BJ (cell line): ENCODE measurements at regions not wholly inside any gene's neighbourhood (a gene's known extent, or its start where the extent isn't known, plus 50 kb on each side); places are given as distances from the start of the nearest gene placed in this dataset.

Experiments used
- CTCF ChIA-PET: fragments of 350-600 bp; formaldehyde crosslinking; extraction: SDS; loops from one replicate; lab custom pipeline; 2021; ENCODE audit warnings: antibody characterized with exemption, inconsistent platforms; lab: Yijun Ruan, JAX
- POLR2A ChIA-PET: fragments of 300-600 bp; sonication (Branson Sonifier 250); formaldehyde crosslinking; extraction: SDS; loops from one replicate; lab custom pipeline; 2021; ENCODE audit warnings: antibody characterized with exemption; lab: Charles Lee
- DNase-seq: peaks from one replicate; pipeline ENCODE4 v3.0.0-alpha.2; 2011; ENCODE audit warnings: low read depth
- H3K27me3 ChIP-seq: 2 replicates; pipeline ENCODE4 v1.6.0; 2011; ENCODE audit warnings: low read length; ENCODE audit not compliant: control insufficient read depth, insufficient read depth
- H3K36me3 ChIP-seq: 2 replicates; pipeline ENCODE4 v1.5.1; 2011; ENCODE audit warnings: low read length; ENCODE audit not compliant: control insufficient read depth, insufficient read depth
- H3K4me3 ChIP-seq: 2 replicates; pipeline ENCODE4 v1.5.1; 2011; ENCODE audit warnings: low read depth, mild to moderate bottlenecking, control low read depth, low read length
- TF ChIP-seq, protein P1 (sequence below): IDR thresholded peaks from 2 replicates; pipeline ENCODE4 v1.5.1; 2011; ENCODE audit warnings: low read depth, mild to moderate bottlenecking, control low read depth, inconsistent platforms, low read length, moderate library complexity; ENCODE audit not compliant: insufficient read depth

DNA sequence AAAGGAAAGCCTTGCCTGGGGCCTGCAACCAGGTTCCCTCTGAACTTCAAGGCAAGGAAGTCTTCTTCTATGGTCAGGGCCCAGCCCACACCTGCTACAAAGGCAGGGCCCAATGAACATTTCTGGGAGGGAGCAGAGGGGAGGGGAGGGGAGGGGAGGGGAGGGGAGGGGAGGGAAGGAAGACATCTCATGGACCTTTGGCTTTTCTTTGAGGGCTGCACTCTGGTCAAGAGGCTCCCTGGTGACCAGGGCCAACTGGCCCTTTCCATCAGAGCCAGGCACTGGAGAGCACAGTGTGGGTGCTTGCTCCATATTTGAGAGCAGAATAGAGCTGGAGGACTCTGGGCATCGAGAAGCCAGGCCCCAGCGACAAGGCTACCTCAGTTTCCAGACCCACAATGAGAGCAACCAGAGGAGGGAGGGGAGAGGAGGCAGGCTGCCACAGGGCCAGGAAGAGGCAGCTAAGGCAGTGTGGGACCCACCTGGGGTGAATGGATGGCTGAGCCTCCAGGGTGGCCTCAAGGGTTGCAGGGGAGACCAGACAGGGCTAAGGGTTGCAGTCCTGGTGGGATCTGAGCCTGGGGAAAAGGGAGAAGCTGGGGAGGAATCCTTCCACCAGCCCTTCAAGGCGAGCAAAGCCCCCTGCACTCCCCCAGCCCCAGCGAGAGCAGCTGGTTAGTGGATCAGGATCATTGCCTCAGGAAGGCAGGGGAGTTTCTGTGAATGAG lies 84.8 kb downstream of the MRPL14 start:
- TF ChIP-seq, protein P1, sequence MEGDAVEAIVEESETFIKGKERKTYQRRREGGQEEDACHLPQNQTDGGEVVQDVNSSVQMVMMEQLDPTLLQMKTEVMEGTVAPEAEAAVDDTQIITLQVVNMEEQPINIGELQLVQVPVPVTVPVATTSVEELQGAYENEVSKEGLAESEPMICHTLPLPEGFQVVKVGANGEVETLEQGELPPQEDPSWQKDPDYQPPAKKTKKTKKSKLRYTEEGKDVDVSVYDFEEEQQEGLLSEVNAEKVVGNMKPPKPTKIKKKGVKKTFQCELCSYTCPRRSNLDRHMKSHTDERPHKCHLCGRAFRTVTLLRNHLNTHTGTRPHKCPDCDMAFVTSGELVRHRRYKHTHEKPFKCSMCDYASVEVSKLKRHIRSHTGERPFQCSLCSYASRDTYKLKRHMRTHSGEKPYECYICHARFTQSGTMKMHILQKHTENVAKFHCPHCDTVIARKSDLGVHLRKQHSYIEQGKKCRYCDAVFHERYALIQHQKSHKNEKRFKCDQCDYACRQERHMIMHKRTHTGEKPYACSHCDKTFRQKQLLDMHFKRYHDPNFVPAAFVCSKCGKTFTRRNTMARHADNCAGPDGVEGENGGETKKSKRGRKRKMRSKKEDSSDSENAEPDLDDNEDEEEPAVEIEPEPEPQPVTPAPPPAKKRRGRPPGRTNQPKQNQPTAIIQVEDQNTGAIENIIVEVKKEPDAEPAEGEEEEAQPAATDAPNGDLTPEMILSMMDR, result no peak
- Histone ChIP-seq H3K36me3 (no peaks in the 10 kb centered on the region), H3K4me3 (no peak overlapping the region), H3K27me3 (no peaks in the 10 kb centered on the region)
- DNase-seq, result no peak
- CTCF ChIA-PET, result interaction anchor here (1.0 to 1.5 kb wide), 7 partner anchors 10 to 274 kb away, joined by 3 to 7 read pairs (median 4); partner anchors contain the start of gene VEGFA
- POLR2A ChIA-PET, result no interaction called here

- ChIA-PET CTCF (interaction anchor here (0.5 to 1.5 kb wide), 9 partner anchors 10 to 317 kb away, joined by 3 to 6 read pairs (median 4); partner anchors contain the start of gene VEGFA), POLR2A (no interaction called here)
- TF ChIP-seq, protein P1, result no peak
- Histone ChIP-seq H3K36me3 (no peaks in the 10 kb centered on the region), H3K4me3 (no peak overlapping the region), H3K27me3 (no peaks in the 10 kb centered on the region)
- peak; percentile 94 for DNase-seq
These were observed 85.6 kb downstream of the MRPL14 start for GRCh38 chr6:44041461-44042260.

DNA sequence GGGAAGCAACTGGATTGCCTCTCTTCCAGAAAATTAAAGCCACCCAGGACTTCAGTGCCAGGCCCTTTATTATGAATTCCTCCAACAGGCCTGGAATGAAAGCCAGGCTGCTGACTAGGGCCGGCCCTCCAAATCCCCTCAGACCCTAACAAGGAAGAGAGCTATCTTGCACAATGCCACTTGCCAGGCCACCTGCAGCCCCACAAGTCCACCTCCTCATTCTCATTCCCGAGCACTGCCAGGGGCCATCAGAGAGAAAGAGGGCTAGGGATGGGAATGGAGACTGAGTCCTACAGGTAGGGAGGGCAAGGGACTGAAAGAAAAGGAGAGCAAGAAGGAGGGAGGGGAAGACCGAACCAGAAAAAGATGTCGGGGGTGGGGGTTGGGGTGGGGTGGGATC lies 86.5 kb downstream of the MRPL14 start:
- no peaks in the 10 kb centered on the region for H3K27me3 ChIP-seq
- H3K36me3 ChIP-seq, result no peaks in the 10 kb centered on the region
- no peak for DNase-seq
- ChIA-PET POLR2A (no interaction called here), CTCF (interaction anchor here (0.9 to 1.5 kb wide), 5 partner anchors 9 to 316 kb away, joined by 3 to 4 read pairs (median 4); partner anchors contain the start of gene VEGFA)
- H3K4me3 ChIP-seq, result no peak overlapping the region
- TF ChIP-seq, protein P1, result no peak

DNA sequence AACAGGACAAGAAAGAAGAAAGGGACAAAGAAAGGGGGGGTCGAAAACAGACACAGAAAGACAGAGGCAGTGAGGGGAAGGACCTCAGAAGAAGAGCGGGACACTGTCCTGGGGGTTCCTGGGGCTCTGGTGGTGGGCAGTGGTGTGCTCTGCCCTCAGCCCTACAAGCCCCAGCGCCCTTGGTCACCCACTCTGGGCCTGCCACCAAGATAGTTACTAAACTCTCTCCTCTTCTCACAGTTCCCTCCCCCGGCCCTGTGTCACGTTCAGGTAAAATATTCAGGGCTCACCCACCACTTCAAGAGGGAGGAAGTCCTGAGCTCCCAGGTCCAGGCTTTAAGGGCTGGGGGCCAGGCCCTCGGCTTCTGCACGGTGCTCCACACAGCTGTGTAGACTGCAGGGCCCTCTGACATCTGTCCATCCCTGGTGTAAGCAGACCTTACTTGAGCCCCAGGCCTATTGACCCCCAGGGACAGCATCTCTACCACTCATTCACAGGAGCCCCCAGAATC lies 87.4 kb downstream of the MRPL14 start:
- Histone ChIP-seq H3K36me3 (no peaks in the 10 kb centered on the region), H3K4me3 (no peak overlapping the region), H3K27me3 (no peaks in the 10 kb centered on the region)
- POLR2A ChIA-PET, result no interaction called here
- TF ChIP-seq, protein P1, result no peak
- CTCF ChIA-PET, result interaction anchor here (0.9 kb wide), 2 partner anchors 8 to 267 kb away, joined by 4 read pairs; no protein-coding TSS in a partner anchor
- no peak for DNase-seq
